Liver (tissue), 8 donors: ENCODE measurements at regions not wholly inside any gene's neighbourhood (a gene's known extent, or its start where the extent isn't known, plus 50 kb on each side); places are given as distances from the start of the nearest gene placed in this dataset.

Experiments used
- DNase-seq: peaks from one replicate; pipeline ENCODE4 v3.0.0-alpha.2; 2017; ENCODE audit warnings: low spot score
- H3K27ac ChIP-seq, 2 donors: one replicate each; pipeline ENCODE4 v1.7.0; 2013; ENCODE audit warnings: inconsistent platforms in 2 of 2, low read length in 2 of 2, control low read depth in 1 of 2, low read depth in 1 of 2, mild to moderate bottlenecking in 1 of 2
- H3K27me3 ChIP-seq, 4 donors: one replicate each; pipeline versions ENCODE4 v1.6.1 to v1.7.0; 2013; ENCODE audit warnings: low read length in 3 of 4, inconsistent platforms in 1 of 4, mild to moderate bottlenecking in 1 of 4, moderate library complexity in 1 of 4; ENCODE audit not compliant: control insufficient read depth in 4 of 4, insufficient read depth in 4 of 4
- H3K36me3 ChIP-seq, 4 donors: one replicate each; pipeline versions ENCODE4 v1.6.1 to v1.7.0; 2013; ENCODE audit warnings: low read length in 3 of 4, mild to moderate bottlenecking in 3 of 4, low read depth in 1 of 4, moderate library complexity in 1 of 4; ENCODE audit not compliant: control insufficient read depth in 4 of 4, insufficient read depth in 3 of 4
- H3K4me1 ChIP-seq, 4 donors: one replicate each; pipeline versions ENCODE4 v1.6.1 to v1.7.0; 2013; ENCODE audit warnings: low read length in 3 of 4, mild to moderate bottlenecking in 3 of 4, moderate library complexity in 1 of 4; ENCODE audit not compliant: control insufficient read depth in 4 of 4, insufficient read depth in 4 of 4
- H3K4me3 ChIP-seq, 3 donors: one replicate each; pipeline versions ENCODE4 v1.6.1 to v1.7.0; 2013; ENCODE audit warnings: low read length in 3 of 3, control low read depth in 1 of 3, low read depth in 1 of 3, mild to moderate bottlenecking in 1 of 3
- H3K9ac ChIP-seq, 2 donors: one replicate each; pipeline ENCODE4 v1.7.0; 2013; ENCODE audit warnings: low read length in 2 of 2, mild to moderate bottlenecking in 2 of 2, moderate library complexity in 2 of 2, control low read depth in 1 of 2, low read depth in 1 of 2
- H3K9me3 ChIP-seq, 4 donors: one replicate each; pipeline versions ENCODE4 v1.6.1 to v1.7.0; 2013; ENCODE audit warnings: low read length in 3 of 4; ENCODE audit not compliant: control insufficient read depth in 4 of 4
- EGR1 ChIP-seq, 2 donors: IDR thresholded peaks; 2 replicates each; pipeline ENCODE4 v1.6.1; 2016 to 2018; ENCODE audit warnings: antibody characterized with exemption in 2 of 2, low read depth in 2 of 2
- FOXA1 ChIP-seq: IDR thresholded peaks from 2 replicates; pipeline ENCODE4 v1.6.1; 2016; ENCODE audit warnings: antibody characterized with exemption
- GABPA ChIP-seq, 2 donors: IDR thresholded peaks in 1 of 2; conservative IDR thresholded peaks in 1 of 2; 2 replicates each; pipeline ENCODE4 v1.6.1; 2016; ENCODE audit warnings: antibody characterized with exemption in 2 of 2, mild to moderate bottlenecking in 1 of 2, moderate library complexity in 1 of 2
- HNF4A ChIP-seq, 2 donors: conservative IDR thresholded peaks; 2 replicates each; pipeline ENCODE4 v1.6.1; 2016; ENCODE audit warnings: antibody characterized with exemption in 2 of 2, mild to moderate bottlenecking in 2 of 2
- JUND ChIP-seq, 2 donors: IDR thresholded peaks; 2 replicates each; pipeline ENCODE4 v1.6.1; 2016; ENCODE audit warnings: antibody characterized with exemption in 2 of 2
- NR2F2 ChIP-seq: IDR thresholded peaks from 2 replicates; pipeline ENCODE4 v1.6.1; 2016; ENCODE audit warnings: antibody characterized with exemption
- RAD21 ChIP-seq, 2 donors: IDR thresholded peaks; 2 replicates each; pipeline ENCODE4 v1.6.1; 2016; ENCODE audit warnings: antibody characterized with exemption in 2 of 2, mild to moderate bottlenecking in 2 of 2
- TAF1 ChIP-seq: conservative IDR thresholded peaks from 2 replicates; pipeline ENCODE4 v1.6.1; 2016; ENCODE audit warnings: antibody characterized with exemption, mild to moderate bottlenecking
- WGBS: extraction: QIAGEN DNeasy Blood & Tissue Kit; methylation state at CpG from one replicate; pipeline ENCODE4 v1.1.7; 2013; 5-methylcytosine and 5-hydroxymethylcytosine counted together
- TF ChIP-seq, protein P1 (sequence below): IDR thresholded peaks from 2 replicates; pipeline ENCODE4 v1.6.1; 2016; ENCODE audit warnings: antibody characterized with exemption, mild to moderate bottlenecking
- TF ChIP-seq, protein P2 (sequence below): IDR thresholded peaks from 2 replicates; pipeline ENCODE4 v1.6.1; 2016; ENCODE audit warnings: antibody characterized with exemption
- TF ChIP-seq, protein P3 (sequence below): IDR thresholded peaks from 2 replicates; pipeline ENCODE4 v1.6.1; 2016; ENCODE audit warnings: antibody characterized with exemption
- TF ChIP-seq, protein P4 (sequence below): fragments of 150-350 bp; IDR thresholded peaks from 2 replicates; pipeline ENCODE4 v1.5.1; 2017; ENCODE audit warnings: improper control_type of control experiment, low read depth, low read length; ENCODE audit not compliant: missing input control
- donor health status: healthy.
- donor health status: healthy.
- donor health status: healthy.
- donor health status: healthy.
- donor health status: healthy.

DNA sequence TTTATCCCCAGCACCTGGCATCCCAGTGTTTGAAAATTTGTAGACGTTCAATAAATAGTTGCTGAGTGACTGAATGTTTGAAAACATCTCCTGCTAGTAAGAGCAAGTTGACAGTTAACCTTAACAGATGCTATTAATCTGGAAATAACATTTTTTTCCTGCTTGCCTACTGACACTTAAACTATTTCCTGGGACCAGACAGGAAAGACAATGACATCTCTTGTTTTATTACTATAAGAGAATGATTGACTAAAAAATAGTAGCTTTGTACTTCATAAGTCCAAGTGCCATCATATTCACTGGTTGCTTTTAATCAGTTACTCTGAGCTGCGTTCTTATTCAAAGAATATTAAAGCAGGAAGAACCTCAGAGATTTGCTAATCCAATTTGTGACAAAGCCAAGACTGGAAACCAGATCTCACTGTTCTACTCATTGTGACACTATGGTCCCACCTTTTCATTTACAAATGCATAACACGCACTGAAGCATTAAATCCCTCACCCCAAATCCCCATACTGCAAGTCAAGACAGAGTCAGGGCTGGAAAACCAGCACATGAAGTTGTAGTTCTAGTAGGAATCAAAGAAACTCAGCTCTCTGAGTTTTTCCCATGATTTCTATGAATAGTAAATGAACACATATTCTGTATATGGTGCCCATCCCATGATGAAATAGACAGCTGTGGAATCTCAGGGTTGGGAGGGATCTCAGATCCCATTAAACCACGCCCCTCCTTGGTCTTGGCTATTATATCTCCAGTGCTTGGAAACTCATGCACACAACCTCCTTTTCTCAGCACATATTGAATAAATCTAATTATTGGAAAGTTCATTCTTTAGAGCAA is 212.7 kb upstream of the P2RY1 start (continued):
- TF ChIP-seq, protein P1, sequence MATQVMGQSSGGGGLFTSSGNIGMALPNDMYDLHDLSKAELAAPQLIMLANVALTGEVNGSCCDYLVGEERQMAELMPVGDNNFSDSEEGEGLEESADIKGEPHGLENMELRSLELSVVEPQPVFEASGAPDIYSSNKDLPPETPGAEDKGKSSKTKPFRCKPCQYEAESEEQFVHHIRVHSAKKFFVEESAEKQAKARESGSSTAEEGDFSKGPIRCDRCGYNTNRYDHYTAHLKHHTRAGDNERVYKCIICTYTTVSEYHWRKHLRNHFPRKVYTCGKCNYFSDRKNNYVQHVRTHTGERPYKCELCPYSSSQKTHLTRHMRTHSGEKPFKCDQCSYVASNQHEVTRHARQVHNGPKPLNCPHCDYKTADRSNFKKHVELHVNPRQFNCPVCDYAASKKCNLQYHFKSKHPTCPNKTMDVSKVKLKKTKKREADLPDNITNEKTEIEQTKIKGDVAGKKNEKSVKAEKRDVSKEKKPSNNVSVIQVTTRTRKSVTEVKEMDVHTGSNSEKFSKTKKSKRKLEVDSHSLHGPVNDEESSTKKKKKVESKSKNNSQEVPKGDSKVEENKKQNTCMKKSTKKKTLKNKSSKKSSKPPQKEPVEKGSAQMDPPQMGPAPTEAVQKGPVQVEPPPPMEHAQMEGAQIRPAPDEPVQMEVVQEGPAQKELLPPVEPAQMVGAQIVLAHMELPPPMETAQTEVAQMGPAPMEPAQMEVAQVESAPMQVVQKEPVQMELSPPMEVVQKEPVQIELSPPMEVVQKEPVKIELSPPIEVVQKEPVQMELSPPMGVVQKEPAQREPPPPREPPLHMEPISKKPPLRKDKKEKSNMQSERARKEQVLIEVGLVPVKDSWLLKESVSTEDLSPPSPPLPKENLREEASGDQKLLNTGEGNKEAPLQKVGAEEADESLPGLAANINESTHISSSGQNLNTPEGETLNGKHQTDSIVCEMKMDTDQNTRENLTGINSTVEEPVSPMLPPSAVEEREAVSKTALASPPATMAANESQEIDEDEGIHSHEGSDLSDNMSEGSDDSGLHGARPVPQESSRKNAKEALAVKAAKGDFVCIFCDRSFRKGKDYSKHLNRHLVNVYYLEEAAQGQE, result no peak
- TF ChIP-seq NR2F2 (no peak), EGR1 (IDR thresholded peaks at IDR 0.05; ENCODE audit: low read depth in 2 of 2) (no peak), RAD21 (IDR thresholded peaks at IDR 0.05) (no peak), JUND (IDR thresholded peaks at IDR 0.05) (no peak), HNF4A (conservative IDR thresholded peaks at IDR 0.05) (no peak), FOXA1 (no peak), TAF1 (no peak)
- TF ChIP-seq, protein P2, sequence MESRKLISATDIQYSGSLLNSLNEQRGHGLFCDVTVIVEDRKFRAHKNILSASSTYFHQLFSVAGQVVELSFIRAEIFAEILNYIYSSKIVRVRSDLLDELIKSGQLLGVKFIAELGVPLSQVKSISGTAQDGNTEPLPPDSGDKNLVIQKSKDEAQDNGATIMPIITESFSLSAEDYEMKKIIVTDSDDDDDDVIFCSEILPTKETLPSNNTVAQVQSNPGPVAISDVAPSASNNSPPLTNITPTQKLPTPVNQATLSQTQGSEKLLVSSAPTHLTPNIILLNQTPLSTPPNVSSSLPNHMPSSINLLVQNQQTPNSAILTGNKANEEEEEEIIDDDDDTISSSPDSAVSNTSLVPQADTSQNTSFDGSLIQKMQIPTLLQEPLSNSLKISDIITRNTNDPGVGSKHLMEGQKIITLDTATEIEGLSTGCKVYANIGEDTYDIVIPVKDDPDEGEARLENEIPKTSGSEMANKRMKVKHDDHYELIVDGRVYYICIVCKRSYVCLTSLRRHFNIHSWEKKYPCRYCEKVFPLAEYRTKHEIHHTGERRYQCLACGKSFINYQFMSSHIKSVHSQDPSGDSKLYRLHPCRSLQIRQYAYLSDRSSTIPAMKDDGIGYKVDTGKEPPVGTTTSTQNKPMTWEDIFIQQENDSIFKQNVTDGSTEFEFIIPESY, result no peak
- TF ChIP-seq, protein P3, sequence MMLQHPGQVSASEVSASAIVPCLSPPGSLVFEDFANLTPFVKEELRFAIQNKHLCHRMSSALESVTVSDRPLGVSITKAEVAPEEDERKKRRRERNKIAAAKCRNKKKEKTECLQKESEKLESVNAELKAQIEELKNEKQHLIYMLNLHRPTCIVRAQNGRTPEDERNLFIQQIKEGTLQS, result no peak

DNA sequence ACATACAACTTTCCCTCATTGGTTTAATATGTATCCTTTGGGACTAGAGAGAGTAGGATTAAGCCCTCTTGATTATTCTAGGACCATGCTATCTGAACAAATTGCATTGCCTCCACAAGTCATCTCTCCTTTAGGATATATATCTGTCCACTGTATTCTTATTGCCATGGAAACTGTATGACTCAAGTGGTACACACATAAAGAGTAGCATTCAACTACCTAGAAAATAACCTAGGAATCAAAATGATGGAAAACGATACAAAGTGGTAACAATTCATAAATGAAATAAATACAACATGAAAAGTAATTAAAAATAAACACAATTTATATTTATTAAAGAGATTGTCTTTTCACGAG is 212.1 kb upstream of the P2RY1 start:
- Histone ChIP-seq H3K9me3 (no peaks in the 10 kb centered on the region), H3K4me3 (no peak overlapping the region), H3K4me1 (no peaks in the 10 kb centered on the region), H3K27me3 (no peaks in the 10 kb centered on the region), H3K27ac (no peak overlapping the region), H3K36me3 (no peaks in the 10 kb centered on the region), H3K9ac (no peak overlapping the region)
- 81% methylated on average over 2 of the region's 2 CpGs for WGBS
- TF ChIP-seq, protein P4, sequence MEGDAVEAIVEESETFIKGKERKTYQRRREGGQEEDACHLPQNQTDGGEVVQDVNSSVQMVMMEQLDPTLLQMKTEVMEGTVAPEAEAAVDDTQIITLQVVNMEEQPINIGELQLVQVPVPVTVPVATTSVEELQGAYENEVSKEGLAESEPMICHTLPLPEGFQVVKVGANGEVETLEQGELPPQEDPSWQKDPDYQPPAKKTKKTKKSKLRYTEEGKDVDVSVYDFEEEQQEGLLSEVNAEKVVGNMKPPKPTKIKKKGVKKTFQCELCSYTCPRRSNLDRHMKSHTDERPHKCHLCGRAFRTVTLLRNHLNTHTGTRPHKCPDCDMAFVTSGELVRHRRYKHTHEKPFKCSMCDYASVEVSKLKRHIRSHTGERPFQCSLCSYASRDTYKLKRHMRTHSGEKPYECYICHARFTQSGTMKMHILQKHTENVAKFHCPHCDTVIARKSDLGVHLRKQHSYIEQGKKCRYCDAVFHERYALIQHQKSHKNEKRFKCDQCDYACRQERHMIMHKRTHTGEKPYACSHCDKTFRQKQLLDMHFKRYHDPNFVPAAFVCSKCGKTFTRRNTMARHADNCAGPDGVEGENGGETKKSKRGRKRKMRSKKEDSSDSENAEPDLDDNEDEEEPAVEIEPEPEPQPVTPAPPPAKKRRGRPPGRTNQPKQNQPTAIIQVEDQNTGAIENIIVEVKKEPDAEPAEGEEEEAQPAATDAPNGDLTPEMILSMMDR, result no peak
- TF ChIP-seq GABPA (IDR thresholded peaks at IDR 0.05 in 1 of 2, conservative IDR thresholded peaks at IDR 0.05 in 1 of 2), result no peak
- TF ChIP-seq HNF4A (conservative IDR thresholded peaks at IDR 0.05), result no peak
- no peak for DNase-seq
